OCI-LY3 (cell line): ENCODE measurements at regions not wholly inside any gene's neighbourhood (a gene's known extent, or its start where the extent isn't known, plus 50 kb on each side); places are given as distances from the start of the nearest gene placed in this dataset.

Experiments used
- EZH2phosphoT487 ChIP-seq: fragments of 200-600 bp; shearing (Covaris generic); IDR thresholded peaks from 2 replicates; pipeline ENCODE4 v1.6.1; 2018; ENCODE audit warnings: antibody characterized with exemption, mixed run types, low read depth
- TF ChIP-seq, protein P1 (sequence below): fragments of 200-600, 300-600 bp; sonication (generic); IDR thresholded peaks from 2 replicates; pipeline ENCODE4 v1.5.1; 2014; ENCODE audit warnings: antibody characterized with exemption, low read length, low read depth

DNA sequence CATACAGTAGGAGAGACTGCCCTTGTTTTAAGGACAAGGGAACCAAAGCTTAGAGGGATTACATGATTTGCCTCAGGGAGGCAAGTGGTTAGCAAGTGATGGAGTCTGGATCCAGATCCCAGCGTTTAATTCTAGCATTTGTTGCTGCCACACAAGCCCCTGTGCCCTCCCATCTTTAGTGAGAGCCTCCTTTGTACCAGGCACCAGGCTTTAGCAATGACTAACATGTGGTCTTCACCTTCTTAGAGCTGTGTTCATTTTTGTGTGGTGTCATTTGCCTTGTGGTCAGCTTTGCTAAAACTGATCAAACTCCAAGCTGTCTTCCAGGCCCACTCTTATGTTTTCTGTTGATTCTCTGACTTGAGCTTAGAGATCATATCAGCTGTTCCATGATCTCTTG lies 290.5 kb downstream of the RPLP1 start:
- TF ChIP-seq, protein P1, sequence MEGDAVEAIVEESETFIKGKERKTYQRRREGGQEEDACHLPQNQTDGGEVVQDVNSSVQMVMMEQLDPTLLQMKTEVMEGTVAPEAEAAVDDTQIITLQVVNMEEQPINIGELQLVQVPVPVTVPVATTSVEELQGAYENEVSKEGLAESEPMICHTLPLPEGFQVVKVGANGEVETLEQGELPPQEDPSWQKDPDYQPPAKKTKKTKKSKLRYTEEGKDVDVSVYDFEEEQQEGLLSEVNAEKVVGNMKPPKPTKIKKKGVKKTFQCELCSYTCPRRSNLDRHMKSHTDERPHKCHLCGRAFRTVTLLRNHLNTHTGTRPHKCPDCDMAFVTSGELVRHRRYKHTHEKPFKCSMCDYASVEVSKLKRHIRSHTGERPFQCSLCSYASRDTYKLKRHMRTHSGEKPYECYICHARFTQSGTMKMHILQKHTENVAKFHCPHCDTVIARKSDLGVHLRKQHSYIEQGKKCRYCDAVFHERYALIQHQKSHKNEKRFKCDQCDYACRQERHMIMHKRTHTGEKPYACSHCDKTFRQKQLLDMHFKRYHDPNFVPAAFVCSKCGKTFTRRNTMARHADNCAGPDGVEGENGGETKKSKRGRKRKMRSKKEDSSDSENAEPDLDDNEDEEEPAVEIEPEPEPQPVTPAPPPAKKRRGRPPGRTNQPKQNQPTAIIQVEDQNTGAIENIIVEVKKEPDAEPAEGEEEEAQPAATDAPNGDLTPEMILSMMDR = no peak
- TF ChIP-seq EZH2phosphoT487 = no peak
